ENCODE measurements at regions not wholly inside any gene's neighbourhood (a gene's known extent, or its start where the extent isn't known, plus 50 kb on each side); places are given as distances from the start of the nearest gene placed in this dataset.

DNA sequence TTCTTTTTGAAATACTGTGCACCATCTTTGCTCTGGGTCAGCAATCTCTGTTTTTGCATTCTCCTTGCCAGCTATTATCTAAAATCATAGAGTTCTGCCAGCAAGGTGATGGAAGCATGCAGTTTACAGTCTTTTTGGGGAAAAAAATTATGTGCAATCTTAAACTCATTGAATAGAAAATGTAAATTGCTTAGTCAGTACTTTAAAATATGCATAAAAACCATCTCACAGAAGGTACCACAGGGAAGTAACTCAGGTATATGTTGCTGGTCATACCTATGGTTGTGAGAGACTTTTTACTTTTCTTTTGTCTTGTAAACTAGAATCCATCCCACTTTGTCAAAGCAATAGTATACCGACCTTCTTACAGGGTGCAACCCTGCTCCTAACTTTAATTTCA is 469.8 kb upstream of the ANO3 start:
- TF ChIP-seq, protein P1, sequence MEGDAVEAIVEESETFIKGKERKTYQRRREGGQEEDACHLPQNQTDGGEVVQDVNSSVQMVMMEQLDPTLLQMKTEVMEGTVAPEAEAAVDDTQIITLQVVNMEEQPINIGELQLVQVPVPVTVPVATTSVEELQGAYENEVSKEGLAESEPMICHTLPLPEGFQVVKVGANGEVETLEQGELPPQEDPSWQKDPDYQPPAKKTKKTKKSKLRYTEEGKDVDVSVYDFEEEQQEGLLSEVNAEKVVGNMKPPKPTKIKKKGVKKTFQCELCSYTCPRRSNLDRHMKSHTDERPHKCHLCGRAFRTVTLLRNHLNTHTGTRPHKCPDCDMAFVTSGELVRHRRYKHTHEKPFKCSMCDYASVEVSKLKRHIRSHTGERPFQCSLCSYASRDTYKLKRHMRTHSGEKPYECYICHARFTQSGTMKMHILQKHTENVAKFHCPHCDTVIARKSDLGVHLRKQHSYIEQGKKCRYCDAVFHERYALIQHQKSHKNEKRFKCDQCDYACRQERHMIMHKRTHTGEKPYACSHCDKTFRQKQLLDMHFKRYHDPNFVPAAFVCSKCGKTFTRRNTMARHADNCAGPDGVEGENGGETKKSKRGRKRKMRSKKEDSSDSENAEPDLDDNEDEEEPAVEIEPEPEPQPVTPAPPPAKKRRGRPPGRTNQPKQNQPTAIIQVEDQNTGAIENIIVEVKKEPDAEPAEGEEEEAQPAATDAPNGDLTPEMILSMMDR (IDR thresholded peaks at IDR 0.05), result no peak
- no peak for TF ChIP-seq POLR2A (IDR thresholded peaks at IDR 0.05)
